T-helper 2 cell treated with Interferon-gamma antibody and Interleukin-4, amounts not matched to agents 5 μg/mL and 100 μg/mL, for 36 hours (primary cell): ENCODE measurements at regions not wholly inside any gene's neighbourhood (a gene's known extent, or its start where the extent isn't known, plus 50 kb on each side); places are given as distances from the start of the nearest gene placed in this dataset.

Experiments used
- DNase-seq: peaks from one replicate; pipeline ENCODE4 v3.0.0; 2021; ENCODE audit warnings: low spot score
- H3K27ac Mint-ChIP-seq: one replicate; pipeline ENCODE4 v1.8.0; 2021; ENCODE audit warnings: mild to moderate bottlenecking, mixed read lengths
- H3K27me3 Mint-ChIP-seq: one replicate; pipeline ENCODE4 v1.8.0; 2021; ENCODE audit warnings: low read depth, mixed read lengths
- H3K36me3 Mint-ChIP-seq: one replicate; pipeline ENCODE4 v1.8.0; 2021; ENCODE audit warnings: low read depth, mixed read lengths
- H3K4me1 Mint-ChIP-seq: one replicate; pipeline ENCODE4 v1.8.0; 2021; ENCODE audit warnings: low read depth, mixed read lengths
- H3K4me3 Mint-ChIP-seq: one replicate; pipeline ENCODE4 v1.8.0; 2022; ENCODE audit warnings: mild to moderate bottlenecking, moderate library complexity, mixed read lengths
- H3K9me3 Mint-ChIP-seq: one replicate; pipeline ENCODE4 v1.8.0; 2021; ENCODE audit warnings: mixed read lengths

GRCh38 chr4:125836597-125837195 is 521.9 kb downstream of the FAT4 start:
- Mint-ChIP-seq H3K9me3 (peaks cover 4% of the 10 kb centered on the region), H3K4me3 (no peak overlapping the region), H3K27ac (no peak overlapping the region), H3K36me3 (no peaks in the 10 kb centered on the region), H3K27me3 (no peaks in the 10 kb centered on the region), H3K4me1 (no peaks in the 10 kb centered on the region)
- no peak for DNase-seq

DNA sequence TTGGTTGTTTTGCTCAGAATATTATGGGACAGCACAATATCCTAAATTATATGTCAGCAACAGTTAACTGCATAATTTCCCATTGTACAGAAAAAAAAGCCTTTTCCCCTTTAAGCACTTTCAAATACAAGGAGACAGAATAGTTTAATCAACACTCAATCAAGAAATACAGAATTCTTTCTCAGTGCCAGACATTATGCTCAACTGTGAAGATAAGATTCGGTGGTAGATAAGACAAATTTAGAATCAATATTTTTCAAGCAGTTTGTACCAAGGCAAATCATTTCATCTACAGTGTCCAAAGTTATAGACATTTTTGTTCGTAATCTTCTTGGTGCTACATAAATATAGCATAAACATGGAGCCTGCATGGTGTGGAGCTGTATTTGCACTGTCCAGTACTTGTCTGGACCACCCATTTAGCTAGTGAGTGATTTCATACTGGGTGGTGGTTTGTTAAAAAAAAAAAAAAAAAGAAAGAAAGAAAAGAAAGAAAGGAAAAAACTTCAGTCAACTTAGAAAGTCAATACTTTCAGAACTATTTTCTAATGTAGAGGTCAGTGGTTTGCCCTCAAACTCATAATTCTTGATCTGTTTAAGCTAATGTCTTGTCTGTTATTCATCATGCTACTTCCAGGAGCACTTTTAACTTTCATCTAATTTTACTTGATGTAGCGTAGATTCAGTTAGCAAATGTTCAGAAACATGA is 522.9 kb downstream of the FAT4 start:
- no peaks in the 10 kb centered on the region for H3K36me3 Mint-ChIP-seq

GRCh38 chr4:125838202-125838601 is 523.4 kb downstream of the FAT4 start:
- no peak overlapping the region for H3K4me3 Mint-ChIP-seq
- H3K9me3 Mint-ChIP-seq = no peaks in the 10 kb centered on the region
- H3K36me3 Mint-ChIP-seq = no peaks in the 10 kb centered on the region
- DNase-seq = no peak
- no peak overlapping the region for H3K27ac Mint-ChIP-seq
- H3K27me3 Mint-ChIP-seq = no peaks in the 10 kb centered on the region
- H3K4me1 Mint-ChIP-seq = no peaks in the 10 kb centered on the region

More for the DNA sequence above, 522.9 kb downstream of the FAT4 start:
- no peaks in the 10 kb centered on the region for H3K27me3 Mint-ChIP-seq
- no peak overlapping the region for H3K27ac Mint-ChIP-seq
- H3K4me1 Mint-ChIP-seq = no peaks in the 10 kb centered on the region
- no peaks in the 10 kb centered on the region for H3K9me3 Mint-ChIP-seq
- H3K4me3 Mint-ChIP-seq = no peak overlapping the region
- DNase-seq = no peak

DNA sequence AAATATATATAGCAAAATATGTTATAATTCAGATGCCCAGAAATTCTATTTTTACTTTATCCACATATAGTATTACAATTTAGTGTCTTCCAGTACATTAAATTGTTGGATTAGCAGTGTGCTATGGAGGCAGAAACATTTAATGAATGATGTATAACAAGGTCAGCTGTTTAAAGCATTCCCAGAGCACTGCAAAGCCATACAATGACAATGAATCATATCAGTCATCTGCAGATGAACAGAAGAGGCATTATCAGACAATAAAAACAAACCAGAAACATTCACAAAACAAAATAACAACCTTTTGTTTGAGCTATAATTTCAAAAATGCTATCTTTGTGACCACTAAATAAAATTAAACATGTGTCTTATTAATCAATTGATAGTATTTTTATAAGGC is 524.2 kb downstream of the FAT4 start:
- no peak for DNase-seq
- Mint-ChIP-seq H3K4me1 (no peaks in the 10 kb centered on the region), H3K27me3 (no peaks in the 10 kb centered on the region), H3K36me3 (no peaks in the 10 kb centered on the region), H3K9me3 (no peaks in the 10 kb centered on the region), H3K4me3 (no peak overlapping the region), H3K27ac (no peak overlapping the region)

GRCh38 chr4:125843947-125844346 is 529.2 kb downstream of the FAT4 start:
- no peak for DNase-seq
- Mint-ChIP-seq H3K4me3 (no peak overlapping the region), H3K36me3 (no peaks in the 10 kb centered on the region), H3K4me1 (no peaks in the 10 kb centered on the region), H3K27me3 (no peaks in the 10 kb centered on the region), H3K27ac (no peak overlapping the region), H3K9me3 (no peaks in the 10 kb centered on the region)

GRCh38 chr4:125847518-125847917 is 532.8 kb downstream of the FAT4 start:
- Mint-ChIP-seq H3K4me1 (no peaks in the 10 kb centered on the region), H3K9me3 (peaks cover 3% of the 10 kb centered on the region), H3K4me3 (no peak overlapping the region), H3K27ac (no peak overlapping the region), H3K27me3 (no peaks in the 10 kb centered on the region), H3K36me3 (no peaks in the 10 kb centered on the region)
- DNase-seq = no peak

DNA sequence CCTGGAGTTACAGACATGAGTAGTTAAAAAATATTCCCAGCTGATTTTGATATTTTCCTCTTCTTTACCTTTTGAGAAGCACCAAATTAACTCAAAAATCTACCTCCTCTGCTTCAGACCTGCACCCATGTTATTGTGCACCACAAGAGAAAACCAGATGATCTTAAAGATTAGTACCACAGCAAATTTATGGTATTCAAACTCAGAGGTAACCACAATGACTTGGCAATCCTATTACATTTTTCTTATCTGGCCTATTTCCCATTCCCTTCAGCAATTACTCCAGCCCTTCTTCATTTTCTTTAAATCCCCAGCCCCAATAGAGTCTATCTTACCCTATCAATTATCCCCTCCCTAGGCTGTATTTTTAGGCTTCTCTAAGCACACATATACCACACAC is 535.1 kb downstream of the FAT4 start:
- H3K4me1 Mint-ChIP-seq = no peaks in the 10 kb centered on the region
- no peak for DNase-seq
- peaks cover 6% of the 10 kb centered on the region for H3K9me3 Mint-ChIP-seq
- no peaks in the 10 kb centered on the region for H3K27me3 Mint-ChIP-seq
- H3K27ac Mint-ChIP-seq = no peak overlapping the region
- H3K36me3 Mint-ChIP-seq = no peaks in the 10 kb centered on the region
- H3K4me3 Mint-ChIP-seq = no peak overlapping the region

DNA sequence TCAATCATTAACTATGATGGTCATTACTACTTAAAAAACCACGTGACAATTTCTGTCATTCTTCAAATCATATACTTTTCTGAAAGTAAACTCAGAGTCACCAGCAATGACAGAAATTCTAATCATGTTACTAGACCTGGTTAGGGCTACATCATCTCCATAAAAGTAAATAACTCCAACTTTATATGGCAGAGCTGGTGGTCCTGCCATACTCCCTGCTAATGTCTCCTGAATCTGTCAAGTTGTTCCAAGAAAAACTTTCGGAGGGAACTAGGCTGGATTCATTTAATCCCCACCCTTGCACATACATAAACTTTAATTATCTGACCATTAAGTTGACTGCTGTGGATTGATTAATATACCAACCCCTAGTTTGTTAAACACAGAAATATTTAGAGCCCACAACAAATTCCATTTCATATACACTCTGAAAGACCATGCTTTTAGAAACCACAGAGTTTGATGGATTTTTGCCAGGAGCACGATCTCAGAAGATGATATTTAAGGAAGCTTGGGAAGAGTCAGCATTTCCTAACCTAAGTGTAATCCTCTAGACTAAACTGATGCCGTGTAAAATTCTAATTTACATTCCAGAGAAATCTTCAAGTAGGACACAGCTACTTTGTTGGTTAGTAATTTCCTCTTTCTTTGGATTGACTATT is 577.0 kb downstream of the FAT4 start:
- no peaks in the 10 kb centered on the region for H3K4me1 Mint-ChIP-seq

GRCh38 chr4:125904802-125905201 is 590.0 kb downstream of the FAT4 start:
- H3K27ac Mint-ChIP-seq = no peak overlapping the region
- no peaks in the 10 kb centered on the region for H3K36me3 Mint-ChIP-seq
- H3K9me3 Mint-ChIP-seq = peaks cover 17% of the 10 kb centered on the region
- no peak overlapping the region for H3K4me3 Mint-ChIP-seq
- H3K4me1 Mint-ChIP-seq = no peaks in the 10 kb centered on the region
- no peak for DNase-seq
- H3K27me3 Mint-ChIP-seq = no peaks in the 10 kb centered on the region

More for the DNA sequence above, 577.0 kb downstream of the FAT4 start:
- no peak overlapping the region for H3K27ac Mint-ChIP-seq
- H3K9me3 Mint-ChIP-seq = peaks cover 31% of the 10 kb centered on the region
- no peak overlapping the region for H3K4me3 Mint-ChIP-seq
- H3K27me3 Mint-ChIP-seq = no peaks in the 10 kb centered on the region
- H3K36me3 Mint-ChIP-seq = no peaks in the 10 kb centered on the region
- no peak for DNase-seq

- H3K9me3 Mint-ChIP-seq = peaks cover 21% of the 10 kb centered on the region
- H3K36me3 Mint-ChIP-seq = no peaks in the 10 kb centered on the region
- H3K27ac Mint-ChIP-seq = no peak overlapping the region
- no peak for DNase-seq
- H3K4me3 Mint-ChIP-seq = no peak overlapping the region
- no peaks in the 10 kb centered on the region for H3K4me1 Mint-ChIP-seq
- no peaks in the 10 kb centered on the region for H3K27me3 Mint-ChIP-seq
Observed at GRCh38 chr4:125911058-125911457, 596.3 kb downstream of the FAT4 start.

GRCh38 chr4:125911481-125911880 is 596.7 kb downstream of the FAT4 start:
- Mint-ChIP-seq H3K27me3 (no peaks in the 10 kb centered on the region), H3K4me3 (no peak overlapping the region), H3K9me3 (peaks cover 23% of the 10 kb centered on the region), H3K4me1 (no peaks in the 10 kb centered on the region), H3K36me3 (no peaks in the 10 kb centered on the region), H3K27ac (no peak overlapping the region)
- DNase-seq = no peak

GRCh38 chr4:125917559-125917958 is 602.8 kb downstream of the FAT4 start:
- peaks cover 16% of the 10 kb centered on the region for H3K9me3 Mint-ChIP-seq
- DNase-seq = no peak
- H3K36me3 Mint-ChIP-seq = no peaks in the 10 kb centered on the region
- H3K4me1 Mint-ChIP-seq = no peaks in the 10 kb centered on the region
- no peaks in the 10 kb centered on the region for H3K27me3 Mint-ChIP-seq
- H3K27ac Mint-ChIP-seq = no peak overlapping the region
- no peak overlapping the region for H3K4me3 Mint-ChIP-seq

- Mint-ChIP-seq H3K27me3 (no peaks in the 10 kb centered on the region), H3K27ac (no peak overlapping the region)
Observed at GRCh38 chr4:125928652-125929051, 613.9 kb downstream of the FAT4 start.

DNA sequence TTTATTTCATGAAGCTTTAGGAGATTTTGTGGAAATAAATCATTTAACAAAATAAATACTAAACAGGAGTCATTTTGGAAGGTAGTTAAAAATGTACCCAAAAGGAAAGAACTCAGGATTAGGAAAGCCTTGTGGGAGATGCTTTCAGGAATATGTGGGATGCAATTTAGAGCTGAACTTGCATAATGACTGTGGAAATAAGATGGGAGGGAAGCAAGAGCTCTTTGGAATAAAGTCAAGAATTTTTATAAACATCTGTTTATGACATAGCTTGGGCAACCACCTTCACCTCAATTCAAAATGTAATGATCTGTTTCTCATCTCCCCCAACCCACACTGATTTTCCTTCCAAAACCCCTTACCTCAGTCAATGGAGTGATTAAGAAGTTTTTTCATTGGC is 623.8 kb downstream of the FAT4 start:
- H3K4me3 Mint-ChIP-seq = no peak overlapping the region
- DNase-seq = no peak
- peaks cover 27% of the 10 kb centered on the region for H3K9me3 Mint-ChIP-seq
- H3K27me3 Mint-ChIP-seq = no peaks in the 10 kb centered on the region
- H3K27ac Mint-ChIP-seq = no peak overlapping the region
- no peaks in the 10 kb centered on the region for H3K36me3 Mint-ChIP-seq
- H3K4me1 Mint-ChIP-seq = no peaks in the 10 kb centered on the region

More at GRCh38 chr4:125928652-125929051, 613.9 kb downstream of the FAT4 start:
- Mint-ChIP-seq H3K36me3 (no peaks in the 10 kb centered on the region), H3K4me3 (no peak overlapping the region), H3K9me3 (peaks cover 24% of the 10 kb centered on the region), H3K4me1 (no peaks in the 10 kb centered on the region)
- no peak for DNase-seq
